ENCODE measurements at regions not wholly inside any gene's neighbourhood (a gene's known extent, or its start where the extent isn't known, plus 50 kb on each side); places are given as distances from the start of the nearest gene placed in this dataset.
"Not testable (repeated sequence)": the region's sequence is repeated elsewhere in the genome, so short reads cannot be mapped to it uniquely, and the experiment has no call there.

- POLR2A ChIA-PET, result no interaction called here
- Mint-ChIP-seq H3K27ac (ENCODE audit: unreplicated experiment) (no peak overlapping the region), H3K36me3 (ENCODE audit: insufficient read depth, unreplicated experiment) (no peaks in the 10 kb centered on the region), H3K27me3 (ENCODE audit: insufficient read depth, unreplicated experiment) (peaks cover 3% of the 10 kb centered on the region), H3K4me1 (ENCODE audit: low read depth, unreplicated experiment) (no peaks in the 10 kb centered on the region), H3K4me3 (ENCODE audit: unreplicated experiment) (no peak overlapping the region), H3K9me3 (ENCODE audit: unreplicated experiment) (peaks cover 11% of the 10 kb centered on the region)
- no peaks in the 10 kb centered on the region for H3K9me3 ChIP-seq
- TF ChIP-seq CTCF (IDR thresholded peaks at IDR 0.05; ENCODE audit: insufficient read depth in 1 of 2, low read depth in 1 of 2, low read length in 1 of 2, severe bottlenecking in 1 of 2, unreplicated experiment in 1 of 2), result no peak
- no peaks in the 10 kb centered on the region for H3K27me3 ChIP-seq (replicated peaks; ENCODE audit: control insufficient read depth, insufficient read depth, low read length)
- intact Hi-C loops (cut with micrococcal nuclease; ENCODE audit: unreplicated experiment), result no loop called here
- H3K4me3 ChIP-seq (ENCODE audit: low read depth, low read length), result no peak overlapping the region
- DNase-seq, result no peak
- CTCF ChIA-PET, result no interaction called here
- no TSS peak for BruUV-seq (replicated peaks)
- no peaks in the 10 kb centered on the region for H3K4me1 ChIP-seq
- no peaks in the 10 kb centered on the region for H3K36me3 ChIP-seq (ENCODE audit: control insufficient read depth, insufficient read depth, low read length)
These were observed 118.2 kb upstream of the KCNJ18 start for GRCh38 chr17:21573961-21574610.

GRCh38 chr17:21574611-21575255 is 117.6 kb upstream of the KCNJ18 start:
- H3K9me3 Mint-ChIP-seq (ENCODE audit: unreplicated experiment), result peaks cover 11% of the 10 kb centered on the region
- DNase-seq; H3K4me1 Mint-ChIP-seq (ENCODE audit: low read depth, unreplicated experiment); H3K27me3 Mint-ChIP-seq (ENCODE audit: insufficient read depth, unreplicated experiment); POLR2A ChIA-PET; BruUV-seq (replicated peaks); H3K9me3 ChIP-seq; H3K4me3 ChIP-seq (ENCODE audit: low read depth, low read length); H3K27me3 ChIP-seq (replicated peaks; ENCODE audit: control insufficient read depth, insufficient read depth, low read length); H3K4me3 Mint-ChIP-seq (ENCODE audit: unreplicated experiment); H3K27ac Mint-ChIP-seq (ENCODE audit: unreplicated experiment); H3K36me3 Mint-ChIP-seq (ENCODE audit: insufficient read depth, unreplicated experiment); H3K36me3 ChIP-seq (ENCODE audit: control insufficient read depth, insufficient read depth, low read length); CTCF ChIA-PET; H3K4me1 ChIP-seq; intact Hi-C loops (cut with micrococcal nuclease; ENCODE audit: unreplicated experiment): not testable (repeated sequence)

GRCh38 chr17:21578783-21579182 is 113.5 kb upstream of the KCNJ18 start:
- H3K9me3 ChIP-seq; CTCF ChIA-PET; H3K4me1 Mint-ChIP-seq (ENCODE audit: low read depth, unreplicated experiment); H3K4me3 Mint-ChIP-seq (ENCODE audit: unreplicated experiment); H3K4me1 ChIP-seq; H3K36me3 ChIP-seq (ENCODE audit: control insufficient read depth, insufficient read depth, low read length); BruUV-seq (replicated peaks); POLR2A ChIA-PET; H3K9me3 Mint-ChIP-seq (ENCODE audit: unreplicated experiment); H3K27me3 ChIP-seq (replicated peaks; ENCODE audit: control insufficient read depth, insufficient read depth, low read length); H3K4me3 ChIP-seq (ENCODE audit: low read depth, low read length); H3K36me3 Mint-ChIP-seq (ENCODE audit: insufficient read depth, unreplicated experiment); H3K27ac Mint-ChIP-seq (ENCODE audit: unreplicated experiment); H3K27me3 Mint-ChIP-seq (ENCODE audit: insufficient read depth, unreplicated experiment); DNase-seq; intact Hi-C loops (cut with micrococcal nuclease; ENCODE audit: unreplicated experiment): not testable (repeated sequence)

GRCh38 chr17:21592774-21593173 is 99.5 kb upstream of the KCNJ18 start:
- no TSS peak for BruUV-seq (replicated peaks)
- no peak overlapping the region for H3K4me3 Mint-ChIP-seq (ENCODE audit: unreplicated experiment)
- no peak overlapping the region for H3K4me3 ChIP-seq (ENCODE audit: low read depth, low read length)
- H3K27me3 ChIP-seq (replicated peaks; ENCODE audit: control insufficient read depth, insufficient read depth, low read length), result no peaks in the 10 kb centered on the region
- DNase-seq, result no peak
- CTCF ChIA-PET, result no interaction called here
- H3K36me3 Mint-ChIP-seq (ENCODE audit: insufficient read depth, unreplicated experiment), result no peaks in the 10 kb centered on the region
- no peaks in the 10 kb centered on the region for H3K36me3 ChIP-seq (ENCODE audit: control insufficient read depth, insufficient read depth, low read length)
- H3K4me1 ChIP-seq, result no peaks in the 10 kb centered on the region
- peaks cover 6% of the 10 kb centered on the region for H3K27me3 Mint-ChIP-seq (ENCODE audit: insufficient read depth, unreplicated experiment)
- no peak overlapping the region for H3K27ac Mint-ChIP-seq (ENCODE audit: unreplicated experiment)
- POLR2A ChIA-PET, result no interaction called here
- H3K4me1 Mint-ChIP-seq (ENCODE audit: low read depth, unreplicated experiment), result no peaks in the 10 kb centered on the region
- TF ChIP-seq CTCF (IDR thresholded peaks at IDR 0.05; ENCODE audit: insufficient read depth in 1 of 2, low read depth in 1 of 2, low read length in 1 of 2, severe bottlenecking in 1 of 2, unreplicated experiment in 1 of 2), result no peak
- H3K9me3 ChIP-seq, result no peaks in the 10 kb centered on the region
- intact Hi-C loops (cut with micrococcal nuclease; ENCODE audit: unreplicated experiment), result no loop called here
- H3K9me3 Mint-ChIP-seq (ENCODE audit: unreplicated experiment), result no peaks in the 10 kb centered on the region

GRCh38 chr17:21593452-21594105 is 98.7 kb upstream of the KCNJ18 start:
- H3K4me3 ChIP-seq (ENCODE audit: low read depth, low read length); CTCF ChIA-PET; H3K27ac Mint-ChIP-seq (ENCODE audit: unreplicated experiment); intact Hi-C loops (cut with micrococcal nuclease; ENCODE audit: unreplicated experiment); H3K4me1 ChIP-seq; H3K27me3 ChIP-seq (replicated peaks; ENCODE audit: control insufficient read depth, insufficient read depth, low read length); H3K4me1 Mint-ChIP-seq (ENCODE audit: low read depth, unreplicated experiment); H3K9me3 Mint-ChIP-seq (ENCODE audit: unreplicated experiment); H3K4me3 Mint-ChIP-seq (ENCODE audit: unreplicated experiment); POLR2A ChIA-PET; H3K27me3 Mint-ChIP-seq (ENCODE audit: insufficient read depth, unreplicated experiment); H3K9me3 ChIP-seq; DNase-seq; H3K36me3 Mint-ChIP-seq (ENCODE audit: insufficient read depth, unreplicated experiment); H3K36me3 ChIP-seq (ENCODE audit: control insufficient read depth, insufficient read depth, low read length); BruUV-seq (replicated peaks): not testable (repeated sequence)

All from Caco-2 (cell line).